Calu3 (cell line): ENCODE measurements at regions not wholly inside any gene's neighbourhood (a gene's known extent, or its start where the extent isn't known, plus 50 kb on each side); places are given as distances from the start of the nearest gene placed in this dataset.

Source experiments
- BruUV-seq: library from RNA; stranded (reverse); fragments of 400-500 nt; replicated peaks from 2 replicates; lab custom pipeline; 2021; lab: Mats Ljungman, UMichigan
- CTCF ChIA-PET: fragments of 300-600 bp; sonication (Branson Sonifier 250); formaldehyde crosslinking; loops from one replicate; lab custom pipeline; 2022; ENCODE audit warnings: antibody characterized with exemption; lab: Charles Lee
- DNase-seq: peaks from one replicate; pipeline ENCODE4 v3.0.0; 2022
- H3K27ac Mint-ChIP-seq: one replicate; pipeline ENCODE4 v1.8.0; 2022; ENCODE audit warnings: mixed read lengths; ENCODE audit not compliant: unreplicated experiment
- H3K27me3 Mint-ChIP-seq: one replicate; pipeline ENCODE4 v1.8.0; 2022; ENCODE audit warnings: mixed read lengths; ENCODE audit not compliant: unreplicated experiment
- H3K36me3 Mint-ChIP-seq: one replicate; pipeline ENCODE4 v1.8.0; 2022; ENCODE audit warnings: mild to moderate bottlenecking, moderate library complexity, mixed read lengths; ENCODE audit not compliant: insufficient read depth, unreplicated experiment
- H3K4me1 Mint-ChIP-seq: one replicate; pipeline ENCODE4 v1.8.0; 2022; ENCODE audit warnings: mild to moderate bottlenecking, low read depth, mixed read lengths; ENCODE audit not compliant: unreplicated experiment
- H3K4me3 Mint-ChIP-seq: one replicate; pipeline ENCODE4 v1.8.0; 2022; ENCODE audit warnings: mild to moderate bottlenecking, low read depth, moderate library complexity, mixed read lengths; ENCODE audit not compliant: unreplicated experiment
- H3K9me3 Mint-ChIP-seq: one replicate; pipeline ENCODE4 v1.8.0; 2022; ENCODE audit warnings: low read depth, mixed read lengths; ENCODE audit not compliant: unreplicated experiment
- CTCF ChIP-seq: fragments of 200-600 bp; IDR thresholded peaks from one replicate; pipeline ENCODE4 v1.8.0; 2022; ENCODE audit warnings: antibody characterized with exemption; ENCODE audit not compliant: unreplicated experiment
- intact Hi-C: fragments of 100-400 bp; cut with micrococcal nuclease; formaldehyde crosslinking; loops from one replicate; pipeline ENCODE4 v1.10.0; 2022; ENCODE audit not compliant: unreplicated experiment

- intact Hi-C loops, result no loop called here
- Mint-ChIP-seq H3K4me3 (no peak overlapping the region), H3K9me3 (peaks cover 9% of the 10 kb centered on the region), H3K36me3 (no peaks in the 10 kb centered on the region), H3K27ac (no peak overlapping the region), H3K4me1 (peaks cover 10% of the 10 kb centered on the region), H3K27me3 (no peaks in the 10 kb centered on the region)
- no TSS peak for BruUV-seq
- DNase-seq, result no peak
- CTCF ChIA-PET, result no interaction called here
- no peak for TF ChIP-seq CTCF
Measured at GRCh38 chr7:72476608-72477305, 64.6 kb upstream of the CALN1 start.

- CTCF ChIA-PET, result no interaction called here
- intact Hi-C loops, result no loop called here
Measured at GRCh38 chr7:72467237-72467636, 55.1 kb upstream of the CALN1 start.

GRCh38 chr7:72466797-72467196, 54.7 kb upstream of the CALN1 start:
- DNase-seq, result no peak
- no peak overlapping the region for H3K27ac Mint-ChIP-seq
- peaks cover 7% of the 10 kb centered on the region for H3K4me1 Mint-ChIP-seq
- H3K27me3 Mint-ChIP-seq, result no peaks in the 10 kb centered on the region
- intact Hi-C loops, result no loop called here
- TF ChIP-seq CTCF, result no peak
- no peaks in the 10 kb centered on the region for H3K9me3 Mint-ChIP-seq
- CTCF ChIA-PET, result no interaction called here
- BruUV-seq, result no TSS peak
- H3K36me3 Mint-ChIP-seq, result no peaks in the 10 kb centered on the region
- no peak overlapping the region for H3K4me3 Mint-ChIP-seq

More at GRCh38 chr7:72467237-72467636, 55.1 kb upstream of the CALN1 start:
- Mint-ChIP-seq H3K4me1 (peaks cover 7% of the 10 kb centered on the region), H3K27me3 (no peaks in the 10 kb centered on the region), H3K9me3 (no peaks in the 10 kb centered on the region), H3K36me3 (no peaks in the 10 kb centered on the region), H3K4me3 (no peak overlapping the region), H3K27ac (no peak overlapping the region)
- TF ChIP-seq CTCF, result no peak
- DNase-seq, result no peak
- BruUV-seq, result no TSS peak

- TF ChIP-seq CTCF, result no peak
- no TSS peak for BruUV-seq
- H3K4me3 Mint-ChIP-seq, result peak overlapping the region; percentile 7
- peaks cover 7% of the 10 kb centered on the region for H3K4me1 Mint-ChIP-seq
- intact Hi-C loops, result no loop called here
- no peak for DNase-seq
- CTCF ChIA-PET, result no interaction called here
- H3K27me3 Mint-ChIP-seq, result no peaks in the 10 kb centered on the region
- H3K36me3 Mint-ChIP-seq, result no peaks in the 10 kb centered on the region
- H3K9me3 Mint-ChIP-seq, result no peaks in the 10 kb centered on the region
- no peak overlapping the region for H3K27ac Mint-ChIP-seq
Measured at GRCh38 chr7:72465521-72465920, 53.4 kb upstream of the CALN1 start.
